Endothelial cell of umbilical vein (primary cell): ENCODE measurements at regions not wholly inside any gene's neighbourhood (a gene's known extent, or its start where the extent isn't known, plus 50 kb on each side); places are given as distances from the start of the nearest gene placed in this dataset.

Experiments used
- BruUV-seq: library from RNA; stranded (reverse); fragments of 400-500 nt; replicated peaks from 2 replicates; lab custom pipeline; 2021; lab: Mats Ljungman, UMichigan
- CTCF ChIA-PET: fragments of 300-600, 350-600 bp; sonication (Branson Sonifier 250); formaldehyde crosslinking; loops from one replicate; lab custom pipeline; 2021; ENCODE audit warnings: antibody characterized with exemption, inconsistent platforms; lab: Charles Lee
- POLR2A ChIA-PET: fragments of 300-600, 350-600 bp; sonication (Branson Sonifier 250); formaldehyde crosslinking; loops from one replicate; lab custom pipeline; 2021; ENCODE audit warnings: antibody characterized with exemption, inconsistent platforms; lab: Charles Lee
- DNase-seq: peaks from one replicate; pipeline ENCODE4 v3.0.0-alpha.2; 2011; ENCODE audit warnings: low read depth, low spot score
- FAIRE-seq: peaks from 2 replicates; lab custom pipeline; 2011; peaks lifted over from hg19 to GRCh38; lab: Jason Lieb, UNC
- H2AFZ ChIP-seq: 2 replicates; pipeline ENCODE4 v1.6.0; 2012; ENCODE audit warnings: low read depth, low read length, control low read depth, inconsistent platforms
- H3K27ac ChIP-seq: 2 replicates; pipeline ENCODE4 v1.5.1; 2011; ENCODE audit warnings: low read depth, mild to moderate bottlenecking, control low read depth, low read length, moderate library complexity; ENCODE audit not compliant: insufficient read depth
- H3K27me3 ChIP-seq, 2 experiments: 2 replicates each; pipeline versions ENCODE4 v1.6.0 to v1.6.1; 2011; ENCODE audit warnings: low read length in 2 of 2, mixed read lengths in 1 of 2; ENCODE audit not compliant: control insufficient read depth in 2 of 2, insufficient read depth in 2 of 2
- H3K36me3 ChIP-seq, 2 experiments: 2 replicates in 1 of 2; 3 replicates in 1 of 2; pipeline ENCODE4 v1.5.1; 2011; ENCODE audit warnings: low read length in 2 of 2, mild to moderate bottlenecking in 1 of 2, moderate library complexity in 1 of 2; ENCODE audit not compliant: control insufficient read depth in 2 of 2, insufficient read depth in 2 of 2; ENCODE audit errors: extremely low read depth in 1 of 2
- H3K4me1 ChIP-seq: 3 replicates; pipeline ENCODE4 v1.5.1; 2011; ENCODE audit warnings: mild to moderate bottlenecking, low read length; ENCODE audit not compliant: control insufficient read depth, insufficient read depth; ENCODE audit errors: extremely low read depth
- H3K4me2 ChIP-seq: 2 replicates; pipeline ENCODE4 v1.6.1; 2011; ENCODE audit warnings: low read length, control low read depth, mixed read lengths; ENCODE audit not compliant: insufficient read depth
- H3K4me3 ChIP-seq, 3 experiments: fragments of 200-600 bp in 1 of 3; sonication (generic), shearing (Covaris generic) in 1 of 3; replicated peaks in 1 of 3; 2 replicates each; pipeline ENCODE4 v1.5.1; 2011 to 2016; ENCODE audit warnings: control low read depth in 3 of 3, low read length in 3 of 3, mild to moderate bottlenecking in 2 of 3, inconsistent platforms in 1 of 3, low read depth in 1 of 3, moderate library complexity in 1 of 3; ENCODE audit not compliant: insufficient read depth in 1 of 3
- H3K79me2 ChIP-seq: 2 replicates; pipeline ENCODE4 v1.6.0; 2012; ENCODE audit warnings: low read length, inconsistent platforms; ENCODE audit not compliant: control insufficient read depth, insufficient read depth
- H3K9ac ChIP-seq: replicated peaks from 2 replicates; pipeline ENCODE3; 2011; ENCODE audit warnings: low read length, control low read depth; ENCODE audit not compliant: insufficient read depth; ENCODE audit errors: extremely low read depth
- H3K9me1 ChIP-seq: replicated peaks from 3 replicates; pipeline ENCODE4 v1.6.0; 2011; ENCODE audit warnings: mild to moderate bottlenecking, low read length; ENCODE audit not compliant: control insufficient read depth, insufficient read depth; ENCODE audit errors: extremely low read depth
- H3K9me3 ChIP-seq: replicated peaks from 2 replicates; pipeline ENCODE4 v1.5.1; 2012; ENCODE audit warnings: low read length, inconsistent platforms; ENCODE audit not compliant: control insufficient read depth, insufficient read depth
- H4K20me1 ChIP-seq: replicated peaks from 2 replicates; pipeline ENCODE3; 2011; ENCODE audit warnings: mild to moderate bottlenecking, low read length; ENCODE audit not compliant: control insufficient read depth, insufficient read depth; ENCODE audit errors: extremely low read depth
- JUN ChIP-seq: IDR thresholded peaks from 2 replicates; pipeline ENCODE4 v1.6.1; 2011; ENCODE audit warnings: borderline replicate concordance, low read depth; ENCODE audit not compliant: insufficient read length, insufficient read depth
- POLR2A ChIP-seq: IDR thresholded peaks from 2 replicates; pipeline ENCODE4 v1.6.1; 2012; ENCODE audit warnings: low read depth, mild to moderate bottlenecking, control low read depth, low read length
- dilution Hi-C: fragments of 300-500 bp; cut with MboI; formaldehyde crosslinking; loops from one replicate; pipeline ENCODE4 v1.15.0; 2019; ENCODE audit warnings: low sequenced_read_pairs; ENCODE audit not compliant: extremely low pct_ligation_motif_present
- intact Hi-C: fragments of 100-400 bp; cut with micrococcal nuclease; formaldehyde crosslinking; loops from one replicate; pipeline ENCODE4 v1.10.0; 2022
- TF ChIP-seq, protein P1 (sequence below), 2 donors: IDR thresholded peaks; 1 replicate in 1 of 2; 2 replicates in 1 of 2; pipeline ENCODE4 v1.5.1; 2011; ENCODE audit warnings: low read length in 2 of 2, mild to moderate bottlenecking in 2 of 2, moderate library complexity in 2 of 2, control low read depth in 1 of 2, inconsistent platforms in 1 of 2, low read depth in 1 of 2; ENCODE audit not compliant: insufficient read depth in 1 of 2; ENCODE audit errors: extremely low read depth in 1 of 2
- TF ChIP-seq, protein P2 (sequence below): IDR thresholded peaks from 2 replicates; pipeline ENCODE4 v1.6.1; 2011; ENCODE audit not compliant: insufficient read depth, insufficient read length

DNA sequence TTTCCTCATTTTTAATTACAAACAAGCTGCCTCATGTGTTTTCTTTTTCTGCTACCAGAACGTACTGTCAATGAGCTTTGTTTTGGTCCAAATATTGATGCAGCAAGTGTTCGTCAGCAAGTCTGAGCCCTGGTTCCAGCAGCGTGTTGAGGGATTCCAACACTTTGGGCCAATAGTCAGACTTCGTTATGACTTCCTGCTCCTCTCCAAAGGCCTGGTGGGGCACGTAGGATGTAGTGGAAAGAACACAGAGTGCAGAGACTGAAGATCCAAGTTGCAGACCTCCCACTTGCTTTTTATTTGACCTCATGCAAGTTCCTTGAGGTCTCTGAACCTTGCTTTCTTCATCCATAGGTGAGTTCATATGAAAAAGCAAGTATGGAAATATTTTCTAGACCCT is 138.2 kb downstream of the BBOX1 start:
- BruUV-seq = no TSS peak
- dilution Hi-C loops = loop anchor here (25.0 kb wide), 1 partner anchor 308 kb away; no protein-coding TSS in a partner anchor
- Histone ChIP-seq H3K27me3 (peaks cover 3 to 4% of the 10 kb centered on the region in 2 experiments), H3K4me3 (no peak overlapping the region), H3K9ac (no peak overlapping the region), H3K4me1 (no peaks in the 10 kb centered on the region), H3K27ac (no peak overlapping the region), H3K79me2 (no peaks in the 10 kb centered on the region), H3K9me3 (no peaks in the 10 kb centered on the region), H3K36me3 (no peaks in the 10 kb centered on the region), H3K4me2 (no peak overlapping the region), H4K20me1 (no peaks in the 10 kb centered on the region), H2AFZ (no peak overlapping the region), H3K9me1 (no peaks in the 10 kb centered on the region)
- TF ChIP-seq POLR2A (no peak), JUN (no peak)
- TF ChIP-seq, protein P1, sequence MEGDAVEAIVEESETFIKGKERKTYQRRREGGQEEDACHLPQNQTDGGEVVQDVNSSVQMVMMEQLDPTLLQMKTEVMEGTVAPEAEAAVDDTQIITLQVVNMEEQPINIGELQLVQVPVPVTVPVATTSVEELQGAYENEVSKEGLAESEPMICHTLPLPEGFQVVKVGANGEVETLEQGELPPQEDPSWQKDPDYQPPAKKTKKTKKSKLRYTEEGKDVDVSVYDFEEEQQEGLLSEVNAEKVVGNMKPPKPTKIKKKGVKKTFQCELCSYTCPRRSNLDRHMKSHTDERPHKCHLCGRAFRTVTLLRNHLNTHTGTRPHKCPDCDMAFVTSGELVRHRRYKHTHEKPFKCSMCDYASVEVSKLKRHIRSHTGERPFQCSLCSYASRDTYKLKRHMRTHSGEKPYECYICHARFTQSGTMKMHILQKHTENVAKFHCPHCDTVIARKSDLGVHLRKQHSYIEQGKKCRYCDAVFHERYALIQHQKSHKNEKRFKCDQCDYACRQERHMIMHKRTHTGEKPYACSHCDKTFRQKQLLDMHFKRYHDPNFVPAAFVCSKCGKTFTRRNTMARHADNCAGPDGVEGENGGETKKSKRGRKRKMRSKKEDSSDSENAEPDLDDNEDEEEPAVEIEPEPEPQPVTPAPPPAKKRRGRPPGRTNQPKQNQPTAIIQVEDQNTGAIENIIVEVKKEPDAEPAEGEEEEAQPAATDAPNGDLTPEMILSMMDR (IDR thresholded peaks at IDR 0.05; ENCODE audit: extremely low read depth in 1 of 2, insufficient read depth in 1 of 2, low read depth in 1 of 2, low read length in 2 of 2) = no peak
- TF ChIP-seq, protein P2, sequence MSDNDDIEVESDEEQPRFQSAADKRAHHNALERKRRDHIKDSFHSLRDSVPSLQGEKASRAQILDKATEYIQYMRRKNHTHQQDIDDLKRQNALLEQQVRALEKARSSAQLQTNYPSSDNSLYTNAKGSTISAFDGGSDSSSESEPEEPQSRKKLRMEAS = no peak
- ChIA-PET CTCF (interaction anchor here (1.5 to 2.0 kb wide), 3 partner anchors 307 to 322 kb away, joined by 3 to 12 read pairs (median 4); no protein-coding TSS in a partner anchor), POLR2A (no interaction called here)
- intact Hi-C loops = no loop called here
- DNase-seq (no peak), FAIRE-seq (no peak)
